AG10803 (cell line): ENCODE measurements at regions not wholly inside any gene's neighbourhood (a gene's known extent, or its start where the extent isn't known, plus 50 kb on each side); places are given as distances from the start of the nearest gene placed in this dataset.

Source experiments
- DNase-seq: peaks from one replicate; pipeline ENCODE4 v3.0.0; 2010; ENCODE audit warnings: low read depth
- H3K4me3 ChIP-seq: 2 replicates; pipeline ENCODE4 v1.5.1; 2011; ENCODE audit warnings: mild to moderate bottlenecking, low read length, control low read depth
- TF ChIP-seq, protein P1 (sequence below): conservative IDR thresholded peaks from 2 replicates; pipeline ENCODE4 v1.5.1; 2011; ENCODE audit warnings: mild to moderate bottlenecking, low read length, control low read depth, inconsistent platforms

GRCh38 chr9:15113288-15113687 lies 193.7 kb downstream of the TTC39B start:
- TF ChIP-seq, protein P1, sequence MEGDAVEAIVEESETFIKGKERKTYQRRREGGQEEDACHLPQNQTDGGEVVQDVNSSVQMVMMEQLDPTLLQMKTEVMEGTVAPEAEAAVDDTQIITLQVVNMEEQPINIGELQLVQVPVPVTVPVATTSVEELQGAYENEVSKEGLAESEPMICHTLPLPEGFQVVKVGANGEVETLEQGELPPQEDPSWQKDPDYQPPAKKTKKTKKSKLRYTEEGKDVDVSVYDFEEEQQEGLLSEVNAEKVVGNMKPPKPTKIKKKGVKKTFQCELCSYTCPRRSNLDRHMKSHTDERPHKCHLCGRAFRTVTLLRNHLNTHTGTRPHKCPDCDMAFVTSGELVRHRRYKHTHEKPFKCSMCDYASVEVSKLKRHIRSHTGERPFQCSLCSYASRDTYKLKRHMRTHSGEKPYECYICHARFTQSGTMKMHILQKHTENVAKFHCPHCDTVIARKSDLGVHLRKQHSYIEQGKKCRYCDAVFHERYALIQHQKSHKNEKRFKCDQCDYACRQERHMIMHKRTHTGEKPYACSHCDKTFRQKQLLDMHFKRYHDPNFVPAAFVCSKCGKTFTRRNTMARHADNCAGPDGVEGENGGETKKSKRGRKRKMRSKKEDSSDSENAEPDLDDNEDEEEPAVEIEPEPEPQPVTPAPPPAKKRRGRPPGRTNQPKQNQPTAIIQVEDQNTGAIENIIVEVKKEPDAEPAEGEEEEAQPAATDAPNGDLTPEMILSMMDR, result no peak
- H3K4me3 ChIP-seq, result no peak overlapping the region
- DNase-seq, result no peak

- TF ChIP-seq, protein P1, result no peak
- H3K4me3 ChIP-seq, result no peak overlapping the region
Observed at GRCh38 chr9:15111071-15111470, 195.9 kb downstream of the TTC39B start.

GRCh38 chr9:15104826-15105420 lies 194.7 kb upstream of the FREM1 start:
- no peak overlapping the region for H3K4me3 ChIP-seq

More at GRCh38 chr9:15111071-15111470, 195.9 kb downstream of the TTC39B start:
- DNase-seq, result no peak

GRCh38 chr9:15103290-15103689 lies 193.1 kb upstream of the FREM1 start:
- no peak for DNase-seq
- H3K4me3 ChIP-seq, result no peak overlapping the region
- TF ChIP-seq, protein P1, result no peak

More at GRCh38 chr9:15104826-15105420, 194.7 kb upstream of the FREM1 start:
- TF ChIP-seq, protein P1, result peak; percentile 90
- peak; percentile 29 for DNase-seq

- TF ChIP-seq, protein P1, result no peak
- DNase-seq, result no peak
- no peak overlapping the region for H3K4me3 ChIP-seq
Observed at GRCh38 chr9:15101095-15101494, 190.9 kb upstream of the FREM1 start.

- H3K4me3 ChIP-seq, result no peak overlapping the region
- no peak for DNase-seq
- TF ChIP-seq, protein P1, result no peak
Observed at GRCh38 chr9:15100571-15100970, 190.3 kb upstream of the FREM1 start.

DNA sequence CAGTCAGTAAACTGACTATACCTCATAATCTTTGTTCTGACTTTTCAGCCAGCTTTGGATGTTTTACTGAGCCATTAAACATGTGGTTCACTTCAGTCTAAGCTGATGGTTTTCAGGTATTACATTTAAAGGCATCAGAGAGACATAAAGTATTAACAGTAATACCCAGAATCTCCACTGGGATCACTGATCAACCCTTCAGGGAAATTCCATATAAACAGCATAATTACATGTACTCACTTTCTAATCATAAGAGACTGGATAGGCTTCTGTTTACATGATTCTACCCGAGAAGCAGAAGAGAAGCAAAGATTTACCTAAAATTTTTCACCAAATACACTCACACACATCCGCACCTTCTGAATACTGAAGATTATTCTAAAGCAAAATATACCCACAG lies 186.7 kb upstream of the FREM1 start:
- H3K4me3 ChIP-seq, result no peak overlapping the region
- TF ChIP-seq, protein P1, result 0 out of 2 replicates have a peak, but pooled peaks have one; percentile 13
- no peak for DNase-seq
